ENCODE measurements at regions not wholly inside any gene's neighbourhood (a gene's known extent, or its start where the extent isn't known, plus 50 kb on each side); places are given as distances from the start of the nearest gene placed in this dataset.

DNA sequence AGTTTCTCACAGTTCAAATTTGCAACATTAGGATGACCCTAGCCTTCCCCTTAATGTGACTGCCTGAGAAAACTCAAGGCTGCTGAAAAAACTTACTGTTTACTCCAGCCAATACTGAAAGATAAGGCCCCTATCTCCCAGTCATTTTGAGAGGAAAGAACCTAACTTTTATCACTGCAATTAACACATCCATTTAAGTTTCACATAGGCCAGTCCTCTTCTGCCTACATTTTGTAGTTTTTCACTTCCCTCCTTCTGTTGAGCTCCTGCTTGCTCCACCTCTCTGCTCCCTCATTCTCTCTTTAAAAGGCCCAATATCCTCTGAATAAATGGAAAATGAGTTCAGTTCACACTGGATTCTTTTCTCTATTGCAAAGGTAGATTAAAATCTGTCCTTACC, 1996.2 kb upstream of the FLRT2 start:
- Mint-ChIP-seq H3K9me3 (no peaks in the 10 kb centered on the region), H3K27ac (no peak overlapping the region), H3K27me3 (ENCODE audit: low read depth) (no peaks in the 10 kb centered on the region), H3K4me3 (no peak overlapping the region), H3K4me1 (no peaks in the 10 kb centered on the region), H3K36me3 (no peaks in the 10 kb centered on the region)
- DNase-seq (ENCODE audit: low spot score) (no peak), ATAC-seq (no peak)
- CTCF ChIA-PET: no interaction called here
- POLR2A ChIA-PET: no interaction called here
- TF ChIP-seq TEAD4 (CRISPR knock-in tag; IDR thresholded peaks at IDR 0.05) (no peak), HMGA2 (CRISPR knock-in tag; IDR thresholded peaks at IDR 0.05) (no peak), ZNF263 (CRISPR knock-in tag; IDR thresholded peaks at IDR 0.05; ENCODE audit: low read depth) (no peak), CDX4 (CRISPR knock-in tag; IDR thresholded peaks at IDR 0.05; ENCODE audit: borderline replicate concordance) (no peak), GABPB1 (CRISPR knock-in tag; IDR thresholded peaks at IDR 0.05) (no peak), ZNF121 (CRISPR knock-in tag; IDR thresholded peaks at IDR 0.05) (no peak), MYBL2 (CRISPR knock-in tag; IDR thresholded peaks at IDR 0.05) (no peak), USF2 (CRISPR knock-in tag; IDR thresholded peaks at IDR 0.05) (no peak), E2F1 (CRISPR knock-in tag; IDR thresholded peaks at IDR 0.05) (no peak), KAT7 (CRISPR knock-in tag; IDR thresholded peaks at IDR 0.05; ENCODE audit: borderline replicate concordance) (no peak), SMAD4 (CRISPR knock-in tag; IDR thresholded peaks at IDR 0.05) (no peak), IRF1 (CRISPR knock-in tag; IDR thresholded peaks at IDR 0.05) (no peak), IRF2 (CRISPR knock-in tag; IDR thresholded peaks at IDR 0.05; ENCODE audit: borderline replicate concordance, low read depth) (no peak), NR2C2 (CRISPR knock-in tag; IDR thresholded peaks at IDR 0.05) (no peak), FOXP1 (CRISPR knock-in tag; IDR thresholded peaks at IDR 0.05; ENCODE audit: borderline replicate concordance) (no peak)
- TF ChIP-seq, protein P1, sequence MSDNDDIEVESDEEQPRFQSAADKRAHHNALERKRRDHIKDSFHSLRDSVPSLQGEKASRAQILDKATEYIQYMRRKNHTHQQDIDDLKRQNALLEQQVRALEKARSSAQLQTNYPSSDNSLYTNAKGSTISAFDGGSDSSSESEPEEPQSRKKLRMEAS (CRISPR knock-in tag; IDR thresholded peaks at IDR 0.05): no peak

GRCh38 chr14:83534995-83535394, 1994.9 kb upstream of the FLRT2 start:
- ChIA-PET POLR2A (no interaction called here), CTCF (no interaction called here)
- Mint-ChIP-seq H3K36me3 (no peaks in the 10 kb centered on the region), H3K4me3 (no peak overlapping the region), H3K9me3 (no peaks in the 10 kb centered on the region), H3K27me3 (ENCODE audit: low read depth) (no peaks in the 10 kb centered on the region), H3K4me1 (no peaks in the 10 kb centered on the region), H3K27ac (no peak overlapping the region)
- DNase-seq (ENCODE audit: low spot score): no peak
- no peak for ATAC-seq
- TF ChIP-seq NR1H2 (CRISPR knock-in tag; IDR thresholded peaks at IDR 0.05) (no peak), ZNF425 (CRISPR knock-in tag; conservative IDR thresholded peaks at IDR 0.05) (no peak), ATF2 (CRISPR knock-in tag; IDR thresholded peaks at IDR 0.05; ENCODE audit: borderline replicate concordance, low read depth) (no peak), SMAD3 (CRISPR knock-in tag; IDR thresholded peaks at IDR 0.05; ENCODE audit: borderline replicate concordance) (no peak), ZNF423 (CRISPR knock-in tag; IDR thresholded peaks at IDR 0.05) (no peak), USF2 (CRISPR knock-in tag; IDR thresholded peaks at IDR 0.05) (no peak), NFATC4 (CRISPR knock-in tag; IDR thresholded peaks at IDR 0.05) (no peak), KAT7 (CRISPR knock-in tag; IDR thresholded peaks at IDR 0.05; ENCODE audit: borderline replicate concordance) (no peak), JUN (CRISPR knock-in tag; IDR thresholded peaks at IDR 0.05) (no peak), ZSCAN18 (CRISPR knock-in tag; IDR thresholded peaks at IDR 0.05) (no peak)

Data from WTC11 (cell line).